ENCODE measurements at regions not wholly inside any gene's neighbourhood (a gene's known extent, or its start where the extent isn't known, plus 50 kb on each side); places are given as distances from the start of the nearest gene placed in this dataset.

GRCh38 chr11:116485425-116485824 is 287.4 kb downstream of the BUD13 start:
- no peak for DNase-seq (ENCODE audit: low read depth, low spot score)
- Mint-ChIP-seq H3K4me1 (peaks cover 9% of the 10 kb centered on the region), H3K27me3 (ENCODE audit: low read depth) (peaks cover 36% of the 10 kb centered on the region), H3K36me3 (ENCODE audit: low read depth) (no peaks in the 10 kb centered on the region), H3K4me3 (no peak overlapping the region), H3K27ac (ENCODE audit: unreplicated experiment) (no peak overlapping the region), H3K9me3 (no peaks in the 10 kb centered on the region)
- no peak for TF ChIP-seq CTCF (conservative IDR thresholded peaks at IDR 0.05)

GRCh38 chr11:116482716-116483115 is 290.1 kb downstream of the BUD13 start:
- Mint-ChIP-seq H3K4me3 (no peak overlapping the region), H3K9me3 (no peaks in the 10 kb centered on the region), H3K27me3 (ENCODE audit: low read depth) (peaks cover 15% of the 10 kb centered on the region), H3K4me1 (peaks cover 9% of the 10 kb centered on the region), H3K27ac (ENCODE audit: unreplicated experiment) (no peak overlapping the region), H3K36me3 (ENCODE audit: low read depth) (no peaks in the 10 kb centered on the region)
- TF ChIP-seq CTCF (conservative IDR thresholded peaks at IDR 0.05) = no peak
- no peak for DNase-seq (ENCODE audit: low read depth, low spot score)

GRCh38 chr11:116481126-116481675 is 291.6 kb downstream of the BUD13 start:
- peaks cover 6% of the 10 kb centered on the region for H3K27me3 Mint-ChIP-seq (ENCODE audit: low read depth)
- H3K4me3 Mint-ChIP-seq = no peak overlapping the region
- TF ChIP-seq CTCF (conservative IDR thresholded peaks at IDR 0.05) = no peak
- no peaks in the 10 kb centered on the region for H3K9me3 Mint-ChIP-seq
- DNase-seq (ENCODE audit: low read depth, low spot score) = no peak
- peaks cover 9% of the 10 kb centered on the region for H3K4me1 Mint-ChIP-seq
- no peaks in the 10 kb centered on the region for H3K36me3 Mint-ChIP-seq (ENCODE audit: low read depth)
- no peak overlapping the region for H3K27ac Mint-ChIP-seq (ENCODE audit: unreplicated experiment)

GRCh38 chr11:116478669-116479668 is 293.8 kb downstream of the BUD13 start:
- Mint-ChIP-seq H3K27me3 (ENCODE audit: low read depth) (no peaks in the 10 kb centered on the region), H3K36me3 (ENCODE audit: low read depth) (no peaks in the 10 kb centered on the region), H3K27ac (ENCODE audit: unreplicated experiment) (no peak overlapping the region), H3K4me1 (peaks cover 11% of the 10 kb centered on the region), H3K4me3 (no peak overlapping the region), H3K9me3 (no peaks in the 10 kb centered on the region)
- no peak for TF ChIP-seq CTCF (conservative IDR thresholded peaks at IDR 0.05)
- DNase-seq (ENCODE audit: low read depth, low spot score) = no peak

- Mint-ChIP-seq H3K9me3 (no peaks in the 10 kb centered on the region), H3K4me1 (peaks cover 15% of the 10 kb centered on the region), H3K27ac (ENCODE audit: unreplicated experiment) (no peak overlapping the region), H3K36me3 (ENCODE audit: low read depth) (no peaks in the 10 kb centered on the region), H3K4me3 (no peak overlapping the region), H3K27me3 (ENCODE audit: low read depth) (no peaks in the 10 kb centered on the region)
- no peak for DNase-seq (ENCODE audit: low read depth, low spot score)
- TF ChIP-seq CTCF (conservative IDR thresholded peaks at IDR 0.05) = no peak
Observed at GRCh38 chr11:116478205-116478604, 294.6 kb downstream of the BUD13 start.
